Hepatocyte (in vitro differentiated cells): ENCODE measurements at regions not wholly inside any gene's neighbourhood (a gene's known extent, or its start where the extent isn't known, plus 50 kb on each side); places are given as distances from the start of the nearest gene placed in this dataset.

Source experiments
- DNase-seq: peaks from one replicate; pipeline ENCODE4 v3.0.0-alpha.2; 2016; ENCODE audit warnings: low spot score
- H2AFZ ChIP-seq: fragments of 200-600 bp; sonication (generic); 2 replicates; pipeline ENCODE4 v1.6.0; 2016; ENCODE audit warnings: antibody characterized with exemption, mild to moderate bottlenecking
- H3K27ac ChIP-seq: fragments of 200-600 bp; sonication (generic); 2 replicates; pipeline ENCODE4 v1.5.1; 2016; ENCODE audit warnings: mild to moderate bottlenecking
- H3K27me3 ChIP-seq: fragments of 200-600 bp; sonication (generic); 2 replicates; pipeline ENCODE4 v1.6.1; 2016
- H3K36me3 ChIP-seq: fragments of 200-600 bp; sonication (generic); replicated peaks from 2 replicates; pipeline ENCODE4 v1.5.1; 2016; ENCODE audit warnings: low read depth; ENCODE audit not compliant: insufficient read depth
- H3K4me1 ChIP-seq: fragments of 200-600 bp; sonication (generic); 2 replicates; pipeline ENCODE4 v1.5.1; 2016; ENCODE audit warnings: mild to moderate bottlenecking, moderate library complexity; ENCODE audit not compliant: insufficient read depth
- H3K4me2 ChIP-seq: fragments of 200-600 bp; sonication (generic); 2 replicates; pipeline ENCODE4 v1.6.0; 2016
- H3K4me3 ChIP-seq: fragments of 200-600 bp; sonication (generic); 2 replicates; pipeline ENCODE4 v1.5.1; 2016; ENCODE audit warnings: mild to moderate bottlenecking
- H3K79me2 ChIP-seq: fragments of 200-600 bp; sonication (generic); 2 replicates; pipeline ENCODE4 v1.6.0; 2017; ENCODE audit warnings: mild to moderate bottlenecking
- H3K9me2 ChIP-seq: fragments of 200-600 bp; sonication (generic); replicated peaks from 2 replicates; pipeline ENCODE4 v1.6.0; 2017; ENCODE audit warnings: mild to moderate bottlenecking; ENCODE audit not compliant: insufficient read depth
- H3K9me3 ChIP-seq: fragments of 200-600 bp; sonication (generic); 2 replicates; pipeline ENCODE4 v1.5.1; 2016; ENCODE audit warnings: low read depth, mild to moderate bottlenecking
- H4K20me1 ChIP-seq: fragments of 200-600 bp; sonication (generic); 2 replicates; pipeline ENCODE4 v1.6.0; 2016; ENCODE audit warnings: mild to moderate bottlenecking; ENCODE audit not compliant: insufficient read depth, poor library complexity, severe bottlenecking
- EZH2 ChIP-seq: fragments of 200-600 bp; sonication (generic); IDR thresholded peaks from 2 replicates; pipeline ENCODE4 v1.6.1; 2016; ENCODE audit warnings: antibody characterized with exemption, mild to moderate bottlenecking, borderline replicate concordance
- EZH2phosphoT487 ChIP-seq: fragments of 200-600 bp; sonication (generic); IDR thresholded peaks from one replicate; pipeline ENCODE4 v1.6.1; 2018; ENCODE audit warnings: antibody characterized with exemption, mild to moderate bottlenecking, low read depth, moderate library complexity; ENCODE audit not compliant: unreplicated experiment, severe bottlenecking
- WGBS: methylation state at CpG from one replicate; pipeline ENCODE4 v1.1.6; 2016; ENCODE audit warnings: low lambda C conversion rate; ENCODE audit errors: missing lambda C conversion rate; 5-methylcytosine and 5-hydroxymethylcytosine counted together
- TF ChIP-seq, protein P1 (sequence below): fragments of 200-600 bp; sonication (generic); IDR thresholded peaks from 2 replicates; pipeline ENCODE4 v1.5.1; 2016; ENCODE audit warnings: antibody characterized with exemption, mild to moderate bottlenecking; ENCODE audit not compliant: poor library complexity

DNA sequence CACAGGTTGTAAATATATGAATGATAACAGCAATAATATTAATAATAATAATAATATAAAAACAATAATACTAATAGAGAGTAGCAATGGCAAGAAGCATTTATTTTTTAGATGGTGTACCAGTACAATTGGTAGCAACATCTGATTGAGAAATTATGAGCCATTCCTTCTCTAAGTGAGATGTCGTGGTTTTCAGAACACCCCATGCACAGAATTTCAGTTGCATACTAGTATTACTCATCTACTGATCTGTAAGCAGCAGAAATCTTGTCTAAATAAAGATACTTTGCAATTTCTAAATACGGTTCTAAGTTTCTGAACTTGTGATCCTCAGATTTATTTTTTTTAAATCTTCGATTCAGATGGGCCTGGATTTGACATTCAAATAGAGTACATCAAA, 788.0 kb upstream of the ATXN8OS start:
- H3K79me2 ChIP-seq = no peaks in the 10 kb centered on the region
- 83% methylated on average over 3 of the region's 3 CpGs for WGBS
- no peak overlapping the region for H3K27ac ChIP-seq
- TF ChIP-seq EZH2phosphoT487 = no peak
- no peak for TF ChIP-seq EZH2
- TF ChIP-seq, protein P1, sequence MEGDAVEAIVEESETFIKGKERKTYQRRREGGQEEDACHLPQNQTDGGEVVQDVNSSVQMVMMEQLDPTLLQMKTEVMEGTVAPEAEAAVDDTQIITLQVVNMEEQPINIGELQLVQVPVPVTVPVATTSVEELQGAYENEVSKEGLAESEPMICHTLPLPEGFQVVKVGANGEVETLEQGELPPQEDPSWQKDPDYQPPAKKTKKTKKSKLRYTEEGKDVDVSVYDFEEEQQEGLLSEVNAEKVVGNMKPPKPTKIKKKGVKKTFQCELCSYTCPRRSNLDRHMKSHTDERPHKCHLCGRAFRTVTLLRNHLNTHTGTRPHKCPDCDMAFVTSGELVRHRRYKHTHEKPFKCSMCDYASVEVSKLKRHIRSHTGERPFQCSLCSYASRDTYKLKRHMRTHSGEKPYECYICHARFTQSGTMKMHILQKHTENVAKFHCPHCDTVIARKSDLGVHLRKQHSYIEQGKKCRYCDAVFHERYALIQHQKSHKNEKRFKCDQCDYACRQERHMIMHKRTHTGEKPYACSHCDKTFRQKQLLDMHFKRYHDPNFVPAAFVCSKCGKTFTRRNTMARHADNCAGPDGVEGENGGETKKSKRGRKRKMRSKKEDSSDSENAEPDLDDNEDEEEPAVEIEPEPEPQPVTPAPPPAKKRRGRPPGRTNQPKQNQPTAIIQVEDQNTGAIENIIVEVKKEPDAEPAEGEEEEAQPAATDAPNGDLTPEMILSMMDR = no peak
- no peaks in the 10 kb centered on the region for H3K9me2 ChIP-seq
- H2AFZ ChIP-seq = no peak overlapping the region
- H3K4me2 ChIP-seq = no peak overlapping the region
- H3K4me1 ChIP-seq = no peaks in the 10 kb centered on the region
- no peak for DNase-seq
- H3K4me3 ChIP-seq = no peak overlapping the region
- no peaks in the 10 kb centered on the region for H3K9me3 ChIP-seq
- no peaks in the 10 kb centered on the region for H4K20me1 ChIP-seq
- no peaks in the 10 kb centered on the region for H3K27me3 ChIP-seq
- H3K36me3 ChIP-seq = no peaks in the 10 kb centered on the region

DNA sequence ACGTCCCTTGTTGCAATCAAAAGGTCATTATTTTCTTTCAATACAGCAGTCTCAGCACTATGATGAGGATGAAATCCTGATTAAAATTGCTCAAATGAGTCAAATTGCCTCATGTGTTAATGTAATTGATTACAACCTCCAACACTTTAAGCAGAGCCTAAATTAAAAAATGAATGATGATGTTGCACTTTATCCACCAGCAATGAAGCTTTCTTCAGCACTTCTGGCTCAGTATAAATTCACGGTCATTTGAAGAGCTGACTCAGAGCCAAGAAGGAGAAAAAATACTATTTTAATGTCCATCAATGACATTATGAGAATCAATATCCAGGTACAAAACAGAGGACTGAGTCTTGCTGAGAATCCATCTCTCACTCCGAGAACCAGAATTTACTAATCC, 792.6 kb upstream of the ATXN8OS start:
- H3K4me1 ChIP-seq = no peaks in the 10 kb centered on the region
- no peaks in the 10 kb centered on the region for H3K9me2 ChIP-seq
- no peaks in the 10 kb centered on the region for H3K27me3 ChIP-seq
- TF ChIP-seq EZH2phosphoT487 = no peak
- no peak for TF ChIP-seq EZH2
- TF ChIP-seq, protein P1 = no peak
- no peaks in the 10 kb centered on the region for H3K79me2 ChIP-seq
- WGBS = 83% methylated on average over 3 of the region's 3 CpGs
- DNase-seq = no peak
- no peak overlapping the region for H2AFZ ChIP-seq
- no peak overlapping the region for H3K27ac ChIP-seq
- no peaks in the 10 kb centered on the region for H4K20me1 ChIP-seq
- H3K4me3 ChIP-seq = no peak overlapping the region
- H3K4me2 ChIP-seq = no peak overlapping the region
- no peaks in the 10 kb centered on the region for H3K36me3 ChIP-seq
- no peaks in the 10 kb centered on the region for H3K9me3 ChIP-seq

DNA sequence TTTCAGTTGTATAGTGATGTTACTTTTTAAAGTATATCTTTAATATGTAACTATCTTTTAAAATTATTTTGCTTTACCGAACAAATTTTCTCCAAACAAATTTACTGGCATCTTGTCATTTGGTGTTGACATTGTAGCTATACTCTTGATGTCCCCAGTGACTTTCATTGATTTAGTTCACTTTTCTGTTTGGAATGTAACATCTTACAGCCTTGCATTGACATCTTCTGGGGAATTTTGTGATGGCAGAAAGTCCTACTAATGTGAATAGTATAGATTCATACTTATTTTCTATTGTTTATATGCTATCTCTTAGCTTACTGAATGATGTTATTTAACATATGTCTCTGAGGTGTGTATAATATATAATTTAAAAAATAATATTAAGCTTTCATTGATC, 800.9 kb upstream of the ATXN8OS start:
- H3K36me3 ChIP-seq = no peaks in the 10 kb centered on the region
- DNase-seq = no peak
- H3K4me1 ChIP-seq = no peaks in the 10 kb centered on the region
- H3K27ac ChIP-seq = no peak overlapping the region
- no peak overlapping the region for H2AFZ ChIP-seq
- no peaks in the 10 kb centered on the region for H3K27me3 ChIP-seq
- H3K9me3 ChIP-seq = no peaks in the 10 kb centered on the region
- H3K9me2 ChIP-seq = no peaks in the 10 kb centered on the region
- no peaks in the 10 kb centered on the region for H4K20me1 ChIP-seq
- H3K4me3 ChIP-seq = no peak overlapping the region
- 54% methylated on average over 1 of the region's 1 CpG for WGBS
- TF ChIP-seq, protein P1 = no peak
- TF ChIP-seq EZH2 = no peak
- TF ChIP-seq EZH2phosphoT487 = no peak
- no peak overlapping the region for H3K4me2 ChIP-seq
- no peaks in the 10 kb centered on the region for H3K79me2 ChIP-seq

DNA sequence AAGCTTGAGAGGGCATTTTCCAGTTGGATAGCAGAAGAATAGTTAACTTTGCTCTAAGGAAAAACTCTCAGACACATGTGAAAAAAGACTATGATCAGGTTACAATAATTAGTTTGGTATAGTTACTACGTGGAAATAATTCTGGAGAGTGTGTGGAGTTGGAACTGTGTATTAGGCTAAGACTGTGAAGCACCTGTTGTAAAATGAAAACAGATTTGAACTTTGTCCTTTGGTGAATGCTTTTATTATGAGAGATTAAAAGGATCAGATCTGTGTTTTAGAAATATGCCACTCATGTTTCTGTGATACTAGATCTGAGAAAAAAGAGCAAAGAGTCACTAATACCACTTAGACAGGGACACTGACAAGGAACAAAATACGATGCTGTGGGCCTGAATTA, 807.5 kb upstream of the ATXN8OS start:
- WGBS = 29% methylated on average over 2 of the region's 2 CpGs
- TF ChIP-seq, protein P1 = no peak
- TF ChIP-seq EZH2phosphoT487 (no peak), EZH2 (no peak)
- Histone ChIP-seq H3K4me2 (no peak overlapping the region), H3K9me3 (no peaks in the 10 kb centered on the region), H3K27ac (no peak overlapping the region), H3K36me3 (no peaks in the 10 kb centered on the region), H3K4me3 (no peak overlapping the region), H3K79me2 (no peaks in the 10 kb centered on the region), H2AFZ (no peak overlapping the region), H3K27me3 (no peaks in the 10 kb centered on the region), H3K9me2 (no peaks in the 10 kb centered on the region), H3K4me1 (no peaks in the 10 kb centered on the region), H4K20me1 (no peaks in the 10 kb centered on the region)
- DNase-seq = no peak
